ENCODE measurements at regions not wholly inside any gene's neighbourhood (a gene's known extent, or its start where the extent isn't known, plus 50 kb on each side); places are given as distances from the start of the nearest gene placed in this dataset.

- TF ChIP-seq SETDB1 (IDR thresholded peaks at IDR 0.05; ENCODE audit: low read length) (no peak), ZNF77 (CRISPR knock-in tag; IDR thresholded peaks at IDR 0.05) (no peak), MEIS2 (IDR thresholded peaks at IDR 0.05; ENCODE audit: partially characterized antibody) (no peak), SIN3B (IDR thresholded peaks at IDR 0.05; ENCODE audit: low read depth) (no peak), THAP12 (CRISPR knock-in tag; IDR thresholded peaks at IDR 0.05) (peak; percentile 34), HMG20A (CRISPR knock-in tag; conservative IDR thresholded peaks at IDR 0.05) (no peak), KHSRP (IDR thresholded peaks at IDR 0.05) (no peak), GABPA (tag; conservative IDR thresholded peaks at IDR 0.05; ENCODE audit: low read depth) (peak; percentile 45; the same call in 1 of the 2 replicates), PTTG1 (tag; IDR thresholded peaks at IDR 0.05; ENCODE audit: low read depth) (no peak), KLF10 (CRISPR knock-in tag; IDR thresholded peaks at IDR 0.05) (no peak), ZNF740 (CRISPR knock-in tag; IDR thresholded peaks at IDR 0.05) (no peak; the same call in none of the 2 replicates), ZNF740 (tag; IDR thresholded peaks at IDR 0.05) (peak in 1 of 2 experiments; percentile 60; a peak in 1 of 4 replicates), FOXO4 (CRISPR knock-in tag; IDR thresholded peaks at IDR 0.05) (no peak), JUN (IDR thresholded peaks at IDR 0.05; ENCODE audit: borderline replicate concordance, low read depth, low read length) (no peak), JUN (CRISPR knock-in tag; IDR thresholded peaks at IDR 0.05; ENCODE audit: borderline replicate concordance) (no peak)
Observed at GRCh38 chr2:144331674-144332355, 188.1 kb downstream of the ZEB2 start (continued).
